ENCODE measurements at regions not wholly inside any gene's neighbourhood (a gene's known extent, or its start where the extent isn't known, plus 50 kb on each side); places are given as distances from the start of the nearest gene placed in this dataset.
"Not testable (repeated sequence)": the region's sequence is repeated elsewhere in the genome, so short reads cannot be mapped to it uniquely, and the experiment has no call there.

DNA sequence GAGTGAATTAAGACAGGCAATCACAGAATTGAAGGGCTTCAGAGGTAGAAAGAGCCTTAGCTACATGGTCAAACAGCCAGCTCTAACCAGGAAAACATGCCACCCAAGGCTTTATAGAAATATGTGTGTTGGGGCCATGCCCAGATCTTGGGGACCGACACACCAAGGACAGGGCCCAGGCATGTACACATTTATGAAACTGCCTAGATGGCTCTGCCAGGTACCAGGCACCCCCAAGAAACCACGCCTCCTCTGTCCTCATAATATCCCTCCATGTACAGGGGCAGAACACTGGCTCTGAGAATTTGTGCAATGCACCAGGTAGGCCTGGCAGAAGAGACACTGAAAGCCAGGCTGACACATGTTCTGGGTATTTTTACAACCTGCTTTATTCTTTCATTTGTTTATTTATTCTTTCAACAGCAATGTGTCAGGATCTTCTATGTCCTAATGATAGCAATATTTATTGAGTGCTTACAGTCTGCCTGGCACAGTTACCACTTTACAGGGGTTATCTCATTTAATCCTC, 137.9 kb upstream of the LSM14A start:
- TF ChIP-seq CTCF (IDR thresholded peaks at IDR 0.05; ENCODE audit: low read depth, low read length) = no peak
- no peak for DNase-seq (ENCODE audit: low read depth in 2 of 2)
- no peak overlapping the region for H3K4me3 ChIP-seq (replicated peaks in 1 of 2; ENCODE audit: low read depth in 2 of 2, low read length in 2 of 2)

- peak; percentile 38 to 62 for DNase-seq (ENCODE audit: low read depth in 2 of 2)
- peak; percentile 95 for TF ChIP-seq CTCF (IDR thresholded peaks at IDR 0.05; ENCODE audit: low read depth, low read length)
- H3K4me3 ChIP-seq (replicated peaks in 1 of 2; ENCODE audit: low read depth in 2 of 2, low read length in 2 of 2) = no peak overlapping the region
Measured at GRCh38 chr19:34041925-34042521, 130.3 kb upstream of the LSM14A start.

GRCh38 chr19:34044021-34044420, 128.3 kb upstream of the LSM14A start:
- no peak overlapping the region for H3K4me3 ChIP-seq (replicated peaks in 1 of 2; ENCODE audit: low read depth in 2 of 2, low read length in 2 of 2)
- no peak for DNase-seq (ENCODE audit: low read depth in 2 of 2)
- TF ChIP-seq CTCF (IDR thresholded peaks at IDR 0.05; ENCODE audit: low read depth, low read length) = no peak

DNA sequence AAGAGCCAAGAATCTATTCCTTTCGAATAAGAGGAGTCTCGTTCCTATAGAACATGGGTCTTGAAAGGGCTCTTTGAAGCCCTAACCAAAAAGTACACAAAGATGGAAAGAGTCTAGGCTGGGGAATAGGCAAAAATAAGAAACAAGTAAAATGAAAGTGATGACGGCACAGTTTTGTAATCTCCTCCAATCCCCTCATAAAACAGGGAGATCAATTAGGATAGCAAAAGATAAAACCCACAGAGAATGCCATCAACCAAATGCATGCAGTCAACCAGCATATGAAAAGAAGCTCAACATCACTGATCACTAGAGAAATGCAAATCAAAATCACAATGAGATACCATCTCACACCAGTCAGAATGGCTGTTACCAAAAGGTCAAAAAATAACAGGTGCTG, 122.4 kb upstream of the LSM14A start:
- TF ChIP-seq CTCF (IDR thresholded peaks at IDR 0.05; ENCODE audit: low read depth, low read length) = no peak
- no peak overlapping the region for H3K4me3 ChIP-seq (replicated peaks in 1 of 2; ENCODE audit: low read depth in 2 of 2, low read length in 2 of 2)
- DNase-seq (ENCODE audit: low read depth in 2 of 2) = no peak

DNA sequence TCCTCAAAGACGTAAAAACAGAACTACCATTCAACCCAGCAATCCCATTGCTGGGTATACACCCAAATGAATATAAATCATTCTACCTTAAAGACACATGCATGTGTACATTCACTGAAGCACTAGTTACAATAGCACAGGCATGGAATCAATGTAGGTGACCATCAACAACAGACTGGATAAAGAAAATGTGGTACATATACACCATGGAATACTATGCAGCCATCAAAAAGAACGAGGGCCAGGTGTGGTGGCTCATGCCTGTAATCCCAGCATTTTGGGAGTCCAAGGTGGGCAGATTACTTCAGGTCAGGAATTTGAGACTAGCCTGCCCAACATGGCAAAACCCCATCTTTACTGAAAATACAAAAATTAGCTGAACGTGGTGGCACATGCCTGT, 121.9 kb upstream of the LSM14A start:
- not testable (repeated sequence) for DNase-seq (ENCODE audit: low read depth in 2 of 2); H3K4me3 ChIP-seq (replicated peaks in 1 of 2; ENCODE audit: low read depth in 2 of 2, low read length in 2 of 2)

- no peak for TF ChIP-seq CTCF (IDR thresholded peaks at IDR 0.05; ENCODE audit: low read depth, low read length)
- no peak for DNase-seq (ENCODE audit: low read depth in 2 of 2)
- no peak overlapping the region for H3K4me3 ChIP-seq (replicated peaks in 1 of 2; ENCODE audit: low read depth in 2 of 2, low read length in 2 of 2)
Measured at GRCh38 chr19:34051255-34051654, 121.0 kb upstream of the LSM14A start.

GRCh38 chr19:34057155-34057554, 115.1 kb upstream of the LSM14A start:
- TF ChIP-seq CTCF (IDR thresholded peaks at IDR 0.05; ENCODE audit: low read depth, low read length) = no peak
- no peak for DNase-seq (ENCODE audit: low read depth in 2 of 2)
- no peak overlapping the region for H3K4me3 ChIP-seq (replicated peaks in 1 of 2; ENCODE audit: low read depth in 2 of 2, low read length in 2 of 2)
